GM15510 (cell line): ENCODE measurements at regions not wholly inside any gene's neighbourhood (a gene's known extent, or its start where the extent isn't known, plus 50 kb on each side); places are given as distances from the start of the nearest gene placed in this dataset.

Source experiments
- POLR2A ChIP-seq: IDR thresholded peaks from 3 replicates; pipeline ENCODE4 v1.6.1; 2011; ENCODE audit warnings: borderline replicate concordance; ENCODE audit not compliant: insufficient read length; ENCODE audit errors: extremely low read depth

GRCh38 chr17:72481572-72481971, 360.8 kb downstream of the SOX9 start:
- TF ChIP-seq POLR2A: no peak

GRCh38 chr17:72485596-72485995, 364.8 kb downstream of the SOX9 start:
- TF ChIP-seq POLR2A: no peak

GRCh38 chr17:72486806-72487205, 366.0 kb downstream of the SOX9 start:
- no peak for TF ChIP-seq POLR2A

GRCh38 chr17:72487731-72488494, 367.1 kb downstream of the SOX9 start:
- no peak for TF ChIP-seq POLR2A

- TF ChIP-seq POLR2A: no peak
These were observed 367.9 kb downstream of the SOX9 start for GRCh38 chr17:72488555-72489271.

- no peak for TF ChIP-seq POLR2A
These were observed 368.4 kb downstream of the SOX9 start for GRCh38 chr17:72489272-72489641.

- no peak for TF ChIP-seq POLR2A
These were observed 370.3 kb downstream of the SOX9 start for GRCh38 chr17:72491102-72491501.

GRCh38 chr17:72492494-72492893, 371.7 kb downstream of the SOX9 start:
- TF ChIP-seq POLR2A: no peak

GRCh38 chr17:72492941-72493340, 372.1 kb downstream of the SOX9 start:
- no peak for TF ChIP-seq POLR2A

- TF ChIP-seq POLR2A: no peak
These were observed 373.7 kb downstream of the SOX9 start for GRCh38 chr17:72494566-72494965.

- TF ChIP-seq POLR2A: no peak
These were observed 375.6 kb downstream of the SOX9 start for GRCh38 chr17:72496461-72496860.

GRCh38 chr17:72497915-72498314, 377.1 kb downstream of the SOX9 start:
- no peak for TF ChIP-seq POLR2A

- TF ChIP-seq POLR2A: no peak
These were observed 377.8 kb downstream of the SOX9 start for GRCh38 chr17:72498364-72499210.

GRCh38 chr17:72501404-72502370, 380.9 kb downstream of the SOX9 start:
- no peak for TF ChIP-seq POLR2A
